ENCODE measurements at regions not wholly inside any gene's neighbourhood (a gene's known extent, or its start where the extent isn't known, plus 50 kb on each side); places are given as distances from the start of the nearest gene placed in this dataset.
A peak's percentile ranks its signal among the peaks of the same experiment; 100 is the strongest.
"Not testable (repeated sequence)": the region's sequence is repeated elsewhere in the genome, so short reads cannot be mapped to it uniquely, and the experiment has no call there.

DNA sequence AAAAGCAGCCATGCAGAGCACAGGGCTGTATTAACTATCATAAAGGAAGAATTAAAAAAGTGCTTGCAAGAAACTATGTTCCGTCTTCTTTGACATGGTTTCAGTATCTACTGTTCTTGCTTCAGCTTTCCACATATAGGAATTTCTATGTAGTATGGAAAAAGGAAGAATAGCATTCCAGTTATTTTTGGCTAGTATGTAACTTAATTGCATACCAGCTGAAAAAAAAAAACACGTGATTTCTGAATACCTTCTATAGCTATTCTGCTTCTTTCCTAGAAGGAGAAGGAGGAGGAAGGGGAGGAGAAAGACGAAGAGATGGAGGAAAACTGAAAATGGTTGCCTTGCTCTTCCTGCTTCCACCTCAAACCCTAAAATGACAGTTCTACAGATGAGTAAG, 619.0 kb downstream of the KCTD12 start:
- no peaks in the 10 kb centered on the region for H3K36me3 ChIP-seq (replicated peaks; ENCODE audit: control insufficient read depth, insufficient read depth, low read length)
- H3K4me3 ChIP-seq (ENCODE audit: insufficient read depth, low read depth, low read length), result no peak overlapping the region
- no peak for DNase-seq
- H3K27me3 ChIP-seq (ENCODE audit: control insufficient read depth, insufficient read depth, low read length), result no peaks in the 10 kb centered on the region

DNA sequence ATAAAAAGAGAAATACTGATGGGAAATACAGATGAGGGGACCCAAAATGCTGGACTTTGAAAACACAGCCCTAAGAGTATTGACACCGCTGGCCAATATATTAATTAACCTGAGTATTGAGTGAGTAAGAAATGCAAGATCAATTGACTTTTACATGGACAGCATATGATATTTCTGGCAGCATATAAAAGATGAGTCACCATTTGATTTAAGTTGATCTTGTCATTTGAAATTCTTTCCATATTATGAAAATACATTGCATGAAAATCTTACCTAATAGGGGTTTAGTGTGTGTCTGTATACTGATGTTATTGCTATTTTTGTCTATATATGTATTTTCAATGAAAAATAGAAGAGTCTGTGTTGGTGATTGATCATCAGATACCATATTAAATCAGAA, 619.6 kb downstream of the KCTD12 start:
- Histone ChIP-seq H3K4me3 (ENCODE audit: insufficient read depth, low read depth, low read length) (no peak overlapping the region), H3K27me3 (ENCODE audit: control insufficient read depth, insufficient read depth, low read length) (no peaks in the 10 kb centered on the region), H3K36me3 (replicated peaks; ENCODE audit: control insufficient read depth, insufficient read depth, low read length) (no peaks in the 10 kb centered on the region)
- no peak for DNase-seq

DNA sequence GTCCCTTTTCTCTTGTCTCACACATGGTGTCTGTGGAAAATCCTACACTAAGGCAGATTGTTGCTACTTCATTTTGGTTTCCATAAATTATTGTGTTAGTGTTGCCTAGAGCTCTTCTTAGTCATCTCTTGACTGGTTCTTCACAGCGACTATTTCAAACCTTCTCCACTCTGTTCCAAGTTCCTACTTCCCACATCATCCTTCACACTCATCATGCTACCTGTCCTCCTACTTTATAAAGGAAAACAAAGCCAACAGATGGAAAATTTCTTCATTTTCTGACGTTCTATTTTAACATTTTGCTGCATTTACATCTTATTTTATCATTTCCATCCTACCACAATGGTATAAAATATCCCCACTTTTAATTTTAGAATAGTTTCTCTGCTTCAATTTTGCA, 614.1 kb downstream of the LMO7 start:
- no peak for DNase-seq
- Histone ChIP-seq H3K27me3 (ENCODE audit: control insufficient read depth, insufficient read depth, low read length) (no peaks in the 10 kb centered on the region), H3K4me3 (ENCODE audit: insufficient read depth, low read depth, low read length) (no peak overlapping the region), H3K36me3 (replicated peaks; ENCODE audit: control insufficient read depth, insufficient read depth, low read length) (no peaks in the 10 kb centered on the region)

DNA sequence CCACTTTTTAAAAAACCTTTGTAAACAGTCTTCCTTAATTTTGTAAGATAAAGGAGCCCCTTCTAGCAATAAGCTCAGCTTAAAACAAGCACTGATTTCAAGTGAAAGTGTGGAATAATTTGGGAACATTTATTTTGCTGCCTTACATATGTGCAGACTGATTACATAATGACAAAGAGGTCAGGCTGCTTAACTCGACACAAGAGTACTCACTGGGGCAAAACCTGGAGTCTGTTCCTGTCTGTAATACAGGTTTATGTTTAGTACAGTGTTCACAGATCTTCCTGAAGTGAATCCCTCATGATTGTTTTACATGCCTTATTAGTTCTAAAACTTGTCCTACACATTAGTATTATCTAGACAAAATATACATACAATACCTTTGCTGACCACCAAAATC, 609.8 kb downstream of the LMO7 start:
- H3K4me3 ChIP-seq (ENCODE audit: insufficient read depth, low read depth, low read length), result no peak overlapping the region
- DNase-seq, result no peak
- no peaks in the 10 kb centered on the region for H3K27me3 ChIP-seq (ENCODE audit: control insufficient read depth, insufficient read depth, low read length)
- H3K36me3 ChIP-seq (replicated peaks; ENCODE audit: control insufficient read depth, insufficient read depth, low read length), result no peaks in the 10 kb centered on the region

DNA sequence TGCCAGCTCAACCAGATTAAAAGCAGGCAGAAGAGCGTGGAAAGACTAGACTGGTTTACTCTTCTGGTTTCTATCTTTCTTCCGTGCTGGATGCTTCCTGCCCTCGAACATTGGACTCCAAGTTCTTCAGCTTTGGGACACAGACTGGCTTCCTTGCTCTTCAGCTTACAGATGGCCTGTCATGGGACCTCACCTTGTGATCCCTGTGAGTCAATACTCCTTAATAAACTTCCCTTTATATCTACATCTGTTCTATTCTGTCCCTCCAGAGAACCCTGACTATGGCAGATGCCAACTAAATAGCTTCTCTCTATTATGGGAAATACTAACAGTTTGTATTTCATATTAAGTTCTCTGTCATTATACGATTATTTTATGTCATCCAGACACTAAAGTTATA, 609.1 kb downstream of the LMO7 start:
- H3K27me3 ChIP-seq (ENCODE audit: control insufficient read depth, insufficient read depth, low read length), result no peaks in the 10 kb centered on the region
- no peak overlapping the region for H3K4me3 ChIP-seq (ENCODE audit: insufficient read depth, low read depth, low read length)
- DNase-seq, result no peak
- no peaks in the 10 kb centered on the region for H3K36me3 ChIP-seq (replicated peaks; ENCODE audit: control insufficient read depth, insufficient read depth, low read length)

DNA sequence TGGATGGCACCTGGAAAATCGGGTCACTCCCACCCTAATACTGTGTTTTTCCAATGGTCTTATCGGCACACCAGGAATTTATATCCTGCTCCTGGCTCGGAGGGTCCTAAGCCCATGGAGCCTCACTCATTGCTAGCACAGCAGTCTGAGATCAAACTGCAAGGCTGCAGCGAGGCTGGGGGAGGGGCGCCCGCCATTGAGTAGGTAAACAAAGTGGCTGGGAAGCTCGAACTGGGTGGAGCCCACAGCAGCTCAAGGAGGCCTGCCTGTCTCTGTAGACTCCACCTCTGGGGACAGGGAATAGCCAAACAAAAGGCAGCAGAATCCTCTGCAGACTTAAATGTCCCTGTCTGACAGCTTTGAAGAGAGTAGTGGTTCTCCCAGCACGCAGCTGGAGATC, 607.0 kb downstream of the LMO7 start:
- not testable (repeated sequence) for H3K4me3 ChIP-seq (ENCODE audit: insufficient read depth, low read depth, low read length); H3K27me3 ChIP-seq (ENCODE audit: control insufficient read depth, insufficient read depth, low read length); DNase-seq; H3K36me3 ChIP-seq (replicated peaks; ENCODE audit: control insufficient read depth, insufficient read depth, low read length)

DNA sequence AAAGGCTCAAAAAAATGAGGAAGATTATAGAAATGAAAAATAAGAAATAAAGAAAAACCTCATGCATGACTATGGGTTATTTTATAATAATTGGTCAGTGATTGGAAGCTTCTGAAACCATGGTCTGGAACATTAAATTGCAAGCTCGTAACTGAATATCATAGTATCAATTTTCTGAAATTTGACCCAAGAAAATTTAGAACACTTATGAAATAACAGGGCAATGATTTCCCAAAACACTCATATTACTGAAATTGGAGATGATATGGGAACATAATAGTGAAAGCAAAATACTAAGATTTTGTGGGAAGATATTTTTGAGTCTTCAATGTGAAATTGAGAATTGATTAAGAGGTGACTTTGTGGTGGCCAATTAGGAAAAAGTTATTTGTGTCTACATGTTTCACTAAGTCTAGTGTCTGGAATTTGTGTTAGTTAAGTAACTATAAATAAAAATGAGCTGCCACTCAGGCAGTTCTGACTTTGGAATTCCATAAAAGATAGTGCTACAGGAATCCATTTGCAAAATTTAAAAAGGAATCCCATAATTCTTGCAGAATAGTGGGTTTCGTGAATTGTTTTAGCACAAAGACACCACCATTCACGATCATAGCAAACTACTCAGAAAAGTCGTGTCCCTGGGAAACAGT, 603.0 kb downstream of the LMO7 start:
- no peak for DNase-seq
- Histone ChIP-seq H3K4me3 (ENCODE audit: insufficient read depth, low read depth, low read length) (no peak overlapping the region), H3K36me3 (replicated peaks; ENCODE audit: control insufficient read depth, insufficient read depth, low read length) (no peaks in the 10 kb centered on the region), H3K27me3 (ENCODE audit: control insufficient read depth, insufficient read depth, low read length) (no peaks in the 10 kb centered on the region)

DNA sequence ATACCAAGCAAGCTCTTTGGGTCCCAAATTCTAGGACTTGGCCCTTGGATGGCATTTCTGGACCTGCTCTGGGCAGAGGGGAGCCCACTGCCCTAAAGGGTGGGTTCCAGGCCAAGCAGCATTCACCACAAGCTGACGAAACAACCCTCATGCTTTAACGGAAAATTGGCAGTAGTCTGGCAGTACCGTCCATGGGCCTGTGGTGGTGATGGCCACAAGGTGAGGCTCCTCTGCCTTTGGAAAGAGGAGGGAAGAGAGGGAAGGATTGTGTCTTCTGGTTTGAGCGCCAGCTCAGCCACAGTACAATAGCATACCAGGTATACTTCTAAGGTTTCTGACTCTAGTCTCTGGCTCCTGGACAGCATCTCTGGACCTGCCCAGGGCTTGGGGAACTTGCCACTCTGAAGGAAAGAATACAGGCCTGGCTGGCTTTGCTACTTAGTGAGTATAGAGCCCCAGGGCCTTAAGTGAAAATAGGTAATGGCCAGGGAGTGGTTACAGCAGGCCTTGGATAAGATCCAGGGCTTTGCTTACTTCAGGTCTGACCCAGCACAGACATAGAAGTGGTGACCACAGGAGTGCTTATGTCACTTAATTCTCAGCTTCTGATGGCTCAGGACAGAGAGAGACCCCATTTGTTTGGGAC, 595.5 kb downstream of the LMO7 start:
- Histone ChIP-seq H3K36me3 (replicated peaks; ENCODE audit: control insufficient read depth, insufficient read depth, low read length) (no peaks in the 10 kb centered on the region), H3K27me3 (ENCODE audit: control insufficient read depth, insufficient read depth, low read length) (no peaks in the 10 kb centered on the region), H3K4me3 (ENCODE audit: insufficient read depth, low read depth, low read length) (no peak overlapping the region)
- DNase-seq, result no peak

DNA sequence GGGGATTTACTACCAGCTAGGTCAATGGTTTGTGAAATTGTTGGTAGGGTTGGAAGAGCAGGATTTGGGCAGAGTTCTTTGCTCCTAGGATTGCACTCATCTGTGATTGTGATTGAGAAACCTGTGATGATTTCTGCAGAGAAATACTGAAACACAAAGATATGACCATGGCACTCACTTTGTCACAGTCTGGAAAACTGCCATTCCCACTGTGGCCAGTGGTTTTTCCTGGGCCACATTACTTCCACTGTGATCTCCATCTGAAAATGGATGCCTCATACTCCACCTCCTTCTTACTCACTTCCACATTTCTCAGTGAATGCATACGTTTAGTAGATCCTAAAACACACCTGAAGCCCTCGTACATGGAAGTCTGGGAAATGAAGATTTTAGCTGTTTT, 593.2 kb downstream of the LMO7 start:
- Histone ChIP-seq H3K4me3 (ENCODE audit: insufficient read depth, low read depth, low read length) (no peak overlapping the region), H3K27me3 (ENCODE audit: control insufficient read depth, insufficient read depth, low read length) (no peaks in the 10 kb centered on the region), H3K36me3 (replicated peaks; ENCODE audit: control insufficient read depth, insufficient read depth, low read length) (no peaks in the 10 kb centered on the region)
- no peak for DNase-seq

DNA sequence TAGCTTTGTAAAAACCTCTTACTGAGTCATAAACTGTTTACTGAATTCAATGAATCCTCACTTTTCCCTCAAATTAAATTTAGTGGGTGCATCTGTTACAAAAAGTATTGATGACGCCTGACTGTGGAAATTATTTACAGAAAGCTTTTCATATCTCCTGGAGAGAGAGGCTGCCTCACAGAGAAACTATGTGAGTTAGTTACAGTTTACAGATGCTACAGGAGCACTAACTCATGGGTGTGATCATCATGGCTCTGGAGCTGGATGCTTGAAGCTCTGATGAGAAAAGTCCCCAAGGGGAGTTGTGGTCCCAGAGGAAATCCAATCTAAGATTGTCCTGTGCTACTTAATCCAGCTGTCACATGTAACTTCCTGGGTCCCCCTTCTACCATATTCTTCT, 590.8 kb downstream of the LMO7 start:
- no peak for DNase-seq
- no peaks in the 10 kb centered on the region for H3K36me3 ChIP-seq (replicated peaks; ENCODE audit: control insufficient read depth, insufficient read depth, low read length)
- H3K27me3 ChIP-seq (ENCODE audit: control insufficient read depth, insufficient read depth, low read length), result no peaks in the 10 kb centered on the region
- H3K4me3 ChIP-seq (ENCODE audit: insufficient read depth, low read depth, low read length), result no peak overlapping the region

DNA sequence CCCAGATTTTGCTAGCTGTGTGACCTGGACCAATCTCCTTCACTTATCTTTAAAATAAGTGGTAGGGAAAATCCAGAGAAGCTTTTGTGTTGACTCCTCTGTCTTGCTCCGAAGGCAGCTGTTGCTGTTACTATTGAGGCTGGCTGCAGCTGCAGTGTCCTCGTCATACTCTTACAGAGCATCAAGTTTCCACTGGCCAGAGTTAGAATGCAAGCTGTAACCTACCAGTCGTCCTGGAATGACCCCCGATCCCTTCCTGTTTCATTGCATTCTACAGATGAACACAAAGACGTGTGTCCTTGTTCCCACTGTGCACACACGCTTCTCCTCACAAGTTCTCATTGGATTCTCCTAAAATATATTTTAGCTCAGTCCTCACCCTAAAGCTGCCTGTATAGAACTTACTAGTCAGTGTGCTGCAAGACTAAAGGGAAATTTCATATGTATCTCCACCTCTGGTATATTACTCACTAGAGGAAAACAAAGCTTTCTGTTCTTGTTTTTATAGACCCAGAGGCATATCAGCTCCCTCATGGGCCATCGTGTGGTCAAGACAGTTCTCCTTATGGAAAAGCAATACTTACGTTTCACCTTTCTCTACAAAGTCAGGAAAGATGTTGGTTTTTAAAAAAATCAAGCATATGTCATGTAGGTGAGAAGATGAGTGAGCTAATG, 589.8 kb downstream of the LMO7 start:
- H3K27me3 ChIP-seq (ENCODE audit: control insufficient read depth, insufficient read depth, low read length), result no peaks in the 10 kb centered on the region
- H3K36me3 ChIP-seq (replicated peaks; ENCODE audit: control insufficient read depth, insufficient read depth, low read length), result no peaks in the 10 kb centered on the region
- DNase-seq, result no peak
- no peak overlapping the region for H3K4me3 ChIP-seq (ENCODE audit: insufficient read depth, low read depth, low read length)

DNA sequence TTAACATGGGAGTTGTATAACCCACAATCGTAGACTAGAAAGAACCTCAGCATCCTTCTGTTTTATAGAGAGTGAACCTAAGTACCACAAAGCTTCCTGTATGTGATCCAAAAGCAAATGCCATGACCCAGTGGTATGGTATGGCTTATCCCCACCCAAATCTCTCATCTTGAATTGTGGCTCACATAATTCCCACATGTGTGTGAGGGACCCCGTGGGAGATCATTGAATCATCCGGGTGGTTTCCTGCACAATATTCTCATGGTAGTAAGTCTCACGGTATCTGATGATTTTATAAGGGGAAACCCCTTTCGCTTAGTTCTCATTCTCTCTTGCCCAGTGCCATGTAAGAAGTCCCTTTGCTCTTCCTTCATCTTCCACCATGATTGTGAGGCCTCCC, 587.9 kb downstream of the LMO7 start:
- Histone ChIP-seq H3K36me3 (replicated peaks; ENCODE audit: control insufficient read depth, insufficient read depth, low read length) (no peaks in the 10 kb centered on the region), H3K4me3 (ENCODE audit: insufficient read depth, low read depth, low read length) (no peak overlapping the region), H3K27me3 (ENCODE audit: control insufficient read depth, insufficient read depth, low read length) (no peaks in the 10 kb centered on the region)
- DNase-seq, result no peak

DNA sequence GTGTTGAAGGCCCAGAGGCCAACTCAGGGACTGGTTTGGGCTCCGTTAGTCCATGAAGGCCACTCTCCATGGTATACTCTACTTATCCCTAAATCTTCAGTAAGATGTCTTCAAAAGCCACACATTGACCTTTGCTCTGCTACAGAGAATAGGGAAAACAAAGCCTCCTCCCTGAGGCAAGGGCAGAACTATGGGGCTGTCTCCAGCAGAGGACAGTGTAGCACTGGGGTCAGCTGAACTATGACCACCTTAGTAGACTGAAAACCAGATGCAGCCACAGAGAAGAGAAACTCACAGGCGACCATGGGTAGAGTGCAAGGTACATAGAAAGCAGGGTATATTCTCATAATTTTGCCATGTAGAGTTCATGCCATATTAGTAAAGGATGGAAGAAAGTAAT, 587.4 kb downstream of the LMO7 start:
- Histone ChIP-seq H3K36me3 (replicated peaks; ENCODE audit: control insufficient read depth, insufficient read depth, low read length) (no peaks in the 10 kb centered on the region), H3K27me3 (ENCODE audit: control insufficient read depth, insufficient read depth, low read length) (no peaks in the 10 kb centered on the region), H3K4me3 (ENCODE audit: insufficient read depth, low read depth, low read length) (no peak overlapping the region)
- DNase-seq, result peak; percentile 3

DNA sequence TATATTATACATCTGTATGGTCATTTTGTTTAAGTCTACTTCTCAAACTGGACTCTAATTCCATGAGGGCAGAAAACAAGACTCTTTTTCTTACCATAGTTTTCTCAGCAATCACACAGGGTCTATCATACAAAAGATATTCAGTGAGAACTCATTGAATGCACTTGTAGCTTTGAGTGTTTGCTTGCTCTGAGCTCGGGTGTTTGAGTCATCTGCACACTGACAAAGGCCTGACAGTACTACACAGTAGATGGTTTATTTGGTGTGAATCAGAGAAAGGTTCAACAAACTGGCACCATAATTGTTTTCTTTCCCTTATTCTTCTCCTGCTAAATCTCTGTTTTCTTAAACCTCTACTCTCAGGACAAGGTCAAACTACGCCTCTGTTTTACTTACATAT, 586.4 kb downstream of the LMO7 start:
- no peak overlapping the region for H3K4me3 ChIP-seq (ENCODE audit: insufficient read depth, low read depth, low read length)
- DNase-seq, result no peak
- no peaks in the 10 kb centered on the region for H3K36me3 ChIP-seq (replicated peaks; ENCODE audit: control insufficient read depth, insufficient read depth, low read length)
- H3K27me3 ChIP-seq (ENCODE audit: control insufficient read depth, insufficient read depth, low read length), result no peaks in the 10 kb centered on the region

DNA sequence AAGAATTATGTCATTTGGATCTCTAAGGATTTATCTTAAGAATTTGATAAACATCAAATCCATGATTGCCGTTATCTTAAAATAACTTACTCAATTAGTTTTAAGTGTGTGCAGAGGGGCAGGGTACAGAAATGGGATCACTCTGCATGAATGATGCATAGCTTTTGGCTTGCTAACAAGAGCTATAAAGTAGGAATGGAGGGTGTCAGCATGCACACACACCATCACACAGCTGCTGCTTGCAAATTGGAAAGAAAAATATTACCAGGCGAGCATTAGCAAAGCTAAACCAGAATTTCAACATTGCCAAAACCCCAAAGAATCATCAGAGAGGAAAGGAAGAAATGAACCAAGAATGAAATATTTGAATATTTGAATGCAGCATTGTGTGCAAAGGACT, 580.6 kb downstream of the LMO7 start:
- no peak for DNase-seq
- no peaks in the 10 kb centered on the region for H3K27me3 ChIP-seq (ENCODE audit: control insufficient read depth, insufficient read depth, low read length)
- H3K36me3 ChIP-seq (replicated peaks; ENCODE audit: control insufficient read depth, insufficient read depth, low read length), result no peaks in the 10 kb centered on the region
- H3K4me3 ChIP-seq (ENCODE audit: insufficient read depth, low read depth, low read length), result no peak overlapping the region
